Activated T-cell treated with anti-CD3 and anti-CD28 coated beads, Interleukin-2, amount 50 U/mL, for 24 hours (primary cell): ENCODE measurements at regions not wholly inside any gene's neighbourhood (a gene's known extent, or its start where the extent isn't known, plus 50 kb on each side); places are given as distances from the start of the nearest gene placed in this dataset.

Source experiments
- DNase-seq: peaks from one replicate; pipeline ENCODE4 v3.0.0-alpha.2; 2020
- H3K27ac Mint-ChIP-seq: 2 replicates; pipeline ENCODE4 v1.8.0; 2020; ENCODE audit warnings: mild to moderate bottlenecking, mixed read lengths
- H3K27me3 Mint-ChIP-seq: 2 replicates; pipeline ENCODE4 v1.8.0; 2020; ENCODE audit warnings: mixed read lengths
- H3K36me3 Mint-ChIP-seq: 2 replicates; pipeline ENCODE4 v1.8.0; 2020; ENCODE audit warnings: low read depth, mixed read lengths
- H3K4me1 Mint-ChIP-seq: 2 replicates; pipeline ENCODE4 v1.8.0; 2020; ENCODE audit warnings: low read depth, mixed read lengths
- H3K4me3 Mint-ChIP-seq: 2 replicates; pipeline ENCODE4 v1.8.0; 2020; ENCODE audit warnings: mild to moderate bottlenecking, moderate library complexity, mixed read lengths
- H3K9me3 Mint-ChIP-seq: 2 replicates; pipeline ENCODE4 v1.8.0; 2020; ENCODE audit warnings: mixed read lengths

- H3K36me3 Mint-ChIP-seq = no peaks in the 10 kb centered on the region
- H3K27me3 Mint-ChIP-seq = peaks cover 88% of the 10 kb centered on the region
- peaks cover 15% of the 10 kb centered on the region for H3K4me1 Mint-ChIP-seq
- peak; percentile 53 for DNase-seq
- H3K4me3 Mint-ChIP-seq = peak overlapping the region; percentile 23
- no peak overlapping the region for H3K27ac Mint-ChIP-seq
- no peaks in the 10 kb centered on the region for H3K9me3 Mint-ChIP-seq
These were observed 271.4 kb downstream of the FOXD2 start for GRCh38 chr1:47709019-47709871.

GRCh38 chr1:47709872-47710231 is 272.0 kb downstream of the FOXD2 start:
- H3K36me3 Mint-ChIP-seq = no peaks in the 10 kb centered on the region
- peak overlapping the region; percentile 23 for H3K4me3 Mint-ChIP-seq
- no peak overlapping the region for H3K27ac Mint-ChIP-seq
- peaks cover 88% of the 10 kb centered on the region for H3K27me3 Mint-ChIP-seq
- H3K9me3 Mint-ChIP-seq = no peaks in the 10 kb centered on the region
- H3K4me1 Mint-ChIP-seq = peaks cover 15% of the 10 kb centered on the region
- DNase-seq = no peak

GRCh38 chr1:47710329-47711071 is 272.7 kb downstream of the FOXD2 start:
- Mint-ChIP-seq H3K9me3 (no peaks in the 10 kb centered on the region), H3K27me3 (peaks cover 88% of the 10 kb centered on the region), H3K36me3 (no peaks in the 10 kb centered on the region), H3K4me3 (peak overlapping the region; percentile 27), H3K4me1 (peaks cover 15% of the 10 kb centered on the region), H3K27ac (no peak overlapping the region)
- DNase-seq = peak; percentile 84
